Small intestine (tissue), 7 donors: ENCODE measurements at regions not wholly inside any gene's neighbourhood (a gene's known extent, or its start where the extent isn't known, plus 50 kb on each side); places are given as distances from the start of the nearest gene placed in this dataset.

ENCODE experiments used
- DNase-seq, 2 donors: peaks; one replicate each; pipeline versions ENCODE4 v3.0.0 to v3.0.0-alpha.2; 2013
- FAIRE-seq: peaks from 2 replicates; lab custom pipeline; 2012; peaks lifted over from hg19 to GRCh38; lab: Jason Lieb, UNC
- H3K27ac ChIP-seq, 3 donors: one replicate each; pipeline ENCODE4 v1.5.1; 2013; ENCODE audit warnings: low read length in 2 of 3, mild to moderate bottlenecking in 2 of 3, control low read depth in 1 of 3, inconsistent platforms in 1 of 3, low read depth in 1 of 3, moderate library complexity in 1 of 3
- H3K27me3 ChIP-seq, 3 donors: one replicate each; pipeline ENCODE4 v1.6.1; 2013; ENCODE audit warnings: low read length in 3 of 3, inconsistent platforms in 1 of 3; ENCODE audit not compliant: control insufficient read depth in 3 of 3, insufficient read depth in 3 of 3
- H3K36me3 ChIP-seq, 3 donors: one replicate each; pipeline ENCODE4 v1.6.1; 2013; ENCODE audit warnings: low read length in 3 of 3, inconsistent platforms in 1 of 3, low read depth in 1 of 3, mild to moderate bottlenecking in 1 of 3, moderate library complexity in 1 of 3; ENCODE audit not compliant: control insufficient read depth in 3 of 3, insufficient read depth in 2 of 3
- H3K4me1 ChIP-seq, 3 donors: one replicate each; pipeline ENCODE4 v1.6.1; 2013; ENCODE audit warnings: low read length in 2 of 3, inconsistent platforms in 1 of 3, low read depth in 1 of 3, mild to moderate bottlenecking in 1 of 3, moderate library complexity in 1 of 3; ENCODE audit not compliant: control insufficient read depth in 3 of 3, insufficient read depth in 2 of 3
- H3K4me3 ChIP-seq, 3 donors: one replicate each; pipeline ENCODE4 v1.5.1; 2013; ENCODE audit warnings: low read length in 3 of 3, control low read depth in 1 of 3, inconsistent platforms in 1 of 3, low read depth in 1 of 3, mild to moderate bottlenecking in 1 of 3, moderate library complexity in 1 of 3
- H3K9me3 ChIP-seq, 2 donors: one replicate each; pipeline ENCODE4 v1.6.1; 2013; ENCODE audit warnings: low read depth in 1 of 2, low read length in 1 of 2; ENCODE audit not compliant: control insufficient read depth in 2 of 2, insufficient read depth in 1 of 2
- WGBS, 3 donors: extraction: QIAGEN DNeasy Blood & Tissue Kit; methylation state at CpG; one replicate each; pipeline ENCODE4 v1.1.7; 2013; 5-methylcytosine and 5-hydroxymethylcytosine counted together
- donor health status: healthy with polysubstance abuse.
- donor health status: control.
- donor health status: control.
- donor health status: Bipolar disorder and iron deficiency.
- donor health status: healthy.

- no peak for DNase-seq
- Histone ChIP-seq H3K4me3 (no peak overlapping the region), H3K4me1 (no peaks in the 10 kb centered on the region), H3K27ac (no peak overlapping the region), H3K36me3 (peaks cover 0 to 22% (median 0%) of the 10 kb centered on the region in 3 donors), H3K9me3 (no peaks in the 10 kb centered on the region), H3K27me3 (no peaks in the 10 kb centered on the region)
- no peak for FAIRE-seq
- 79 to 84% (median 83%) methylated on average over 24 of the region's 24 CpGs for WGBS, 3 donors
Observed at GRCh38 chr11:71145988-71146824, 106.2 kb downstream of the SHANK2 start.

GRCh38 chr11:71145368-71145767 lies 107.0 kb downstream of the SHANK2 start:
- H3K27me3 ChIP-seq, result no peaks in the 10 kb centered on the region
- no peak overlapping the region for H3K27ac ChIP-seq
- no peak for DNase-seq
- H3K4me3 ChIP-seq, result no peak overlapping the region
- WGBS, 3 donors, result 87 to 94% (median 93%) methylated on average over 8 to 9 of the region's 9 CpGs
- no peak for FAIRE-seq
- H3K4me1 ChIP-seq, result no peaks in the 10 kb centered on the region
- peaks cover 0 to 26% (median 0%) of the 10 kb centered on the region in 3 donors for H3K36me3 ChIP-seq
- no peaks in the 10 kb centered on the region for H3K9me3 ChIP-seq

- WGBS, 3 donors, result 92 to 95% (median 92%) methylated on average over 5 of the region's 5 CpGs
- no peak for DNase-seq
- H3K4me1 ChIP-seq, result no peaks in the 10 kb centered on the region
- H3K27me3 ChIP-seq, result no peaks in the 10 kb centered on the region
- H3K9me3 ChIP-seq, result no peaks in the 10 kb centered on the region
- no peak overlapping the region for H3K4me3 ChIP-seq
- no peak overlapping the region for H3K27ac ChIP-seq
- no peak for FAIRE-seq
- H3K36me3 ChIP-seq, result peaks cover 0 to 32% (median 0%) of the 10 kb centered on the region in 3 donors
Observed at GRCh38 chr11:71144736-71145135, 107.6 kb downstream of the SHANK2 start.

GRCh38 chr11:71144010-71144409 lies 108.4 kb downstream of the SHANK2 start:
- FAIRE-seq (no peak), DNase-seq (no peak)
- Histone ChIP-seq H3K4me3 (no peak overlapping the region), H3K9me3 (no peaks in the 10 kb centered on the region), H3K27ac (no peak overlapping the region), H3K36me3 (peaks cover 0 to 36% (median 0%) of the 10 kb centered on the region in 3 donors), H3K4me1 (no peaks in the 10 kb centered on the region), H3K27me3 (no peaks in the 10 kb centered on the region)
- WGBS, 3 donors, result 81 to 96% (median 86%) methylated on average over 5 of the region's 5 CpGs

GRCh38 chr11:71140206-71140919 lies 112.0 kb downstream of the SHANK2 start:
- peaks cover 0 to 35% (median 0%) of the 10 kb centered on the region in 3 donors for H3K36me3 ChIP-seq
- no peaks in the 10 kb centered on the region for H3K27me3 ChIP-seq
- 76 to 87% (median 76%) methylated on average over 22 of the region's 22 CpGs for WGBS, 3 donors
- no peaks in the 10 kb centered on the region for H3K4me1 ChIP-seq
- FAIRE-seq, result no peak
- H3K27ac ChIP-seq, result no peak overlapping the region
- no peak for DNase-seq
- no peak overlapping the region for H3K4me3 ChIP-seq
- H3K9me3 ChIP-seq, result no peaks in the 10 kb centered on the region

- Histone ChIP-seq H3K27ac (no peak overlapping the region), H3K9me3 (no peaks in the 10 kb centered on the region), H3K27me3 (no peaks in the 10 kb centered on the region), H3K4me3 (no peak overlapping the region), H3K4me1 (no peaks in the 10 kb centered on the region), H3K36me3 (peaks cover 0 to 39% (median 0%) of the 10 kb centered on the region in 3 donors)
- 38 to 54% (median 44%) methylated on average over 15 to 16 of the region's 16 CpGs for WGBS, 3 donors
- DNase-seq (peak in 1 of 2 donors; percentile 8), FAIRE-seq (no peak)
Observed at GRCh38 chr11:71139516-71140205, 112.7 kb downstream of the SHANK2 start.

- WGBS, 3 donors, result 88 to 92% (median 88%) methylated on average over 15 of the region's 15 CpGs
- no peaks in the 10 kb centered on the region for H3K9me3 ChIP-seq
- H3K36me3 ChIP-seq, result peaks cover 0 to 41% (median 0%) of the 10 kb centered on the region in 3 donors
- H3K4me1 ChIP-seq, result no peaks in the 10 kb centered on the region
- H3K27me3 ChIP-seq, result no peaks in the 10 kb centered on the region
- DNase-seq (no peak), FAIRE-seq (no peak)
- no peak overlapping the region for H3K27ac ChIP-seq
- H3K4me3 ChIP-seq, result no peak overlapping the region
Observed at GRCh38 chr11:71138737-71139425, 113.5 kb downstream of the SHANK2 start.

- 91 to 92% (median 92%) methylated on average over 9 of the region's 9 CpGs for WGBS, 3 donors
- Histone ChIP-seq H3K4me3 (no peak overlapping the region), H3K4me1 (no peaks in the 10 kb centered on the region), H3K27me3 (no peaks in the 10 kb centered on the region), H3K9me3 (no peaks in the 10 kb centered on the region), H3K27ac (no peak overlapping the region), H3K36me3 (peaks cover 0 to 40% (median 0%) of the 10 kb centered on the region in 3 donors)
- DNase-seq (no peak), FAIRE-seq (no peak)
Observed at GRCh38 chr11:71137376-71137775, 115.0 kb downstream of the SHANK2 start.
